Caco-2 (cell line): ENCODE measurements at regions not wholly inside any gene's neighbourhood (a gene's known extent, or its start where the extent isn't known, plus 50 kb on each side); places are given as distances from the start of the nearest gene placed in this dataset.

ENCODE experiments used
- BruUV-seq: library from RNA; stranded (reverse); fragments of 400-500 nt; replicated peaks from 2 replicates; lab custom pipeline; 2021; lab: Mats Ljungman, UMichigan
- CTCF ChIA-PET: fragments of 300-600 bp; sonication (Branson Sonifier 250); formaldehyde crosslinking; loops from one replicate; lab custom pipeline; 2022; ENCODE audit warnings: antibody characterized with exemption; lab: Charles Lee
- POLR2A ChIA-PET: fragments of 300-600 bp; sonication (Branson Sonifier 250); formaldehyde crosslinking; loops from one replicate; lab custom pipeline; 2022; ENCODE audit warnings: antibody characterized with exemption; lab: Charles Lee
- DNase-seq, 2 experiments: peaks; one replicate each; pipeline versions ENCODE4 v3.0.0 to v3.0.0-alpha.2; 2020 to 2022
- H3K27me3 ChIP-seq: replicated peaks from 2 replicates; pipeline ENCODE4 v1.6.0; 2011; ENCODE audit warnings: low read length; ENCODE audit not compliant: control insufficient read depth, insufficient read depth
- H3K36me3 ChIP-seq: 2 replicates; pipeline ENCODE4 v1.5.1; 2011; ENCODE audit warnings: low read length; ENCODE audit not compliant: control insufficient read depth, insufficient read depth
- H3K4me1 ChIP-seq: fragments of 250-450 bp; sonication (Bioruptor Pico); 2 replicates; pipeline ENCODE4 v1.5.1; 2020; ENCODE audit warnings: mild to moderate bottlenecking
- H3K4me3 ChIP-seq: 2 replicates; pipeline ENCODE4 v1.5.1; 2011; ENCODE audit warnings: low read depth, mild to moderate bottlenecking, control low read depth, low read length
- H3K9me3 ChIP-seq: fragments of 250-450 bp; sonication (Bioruptor Pico); 2 replicates; pipeline ENCODE4 v1.5.1; 2020; ENCODE audit warnings: mild to moderate bottlenecking, moderate library complexity
- H3K27ac Mint-ChIP-seq: one replicate; pipeline ENCODE4 v1.8.0; 2022; ENCODE audit warnings: mixed read lengths; ENCODE audit not compliant: unreplicated experiment
- H3K27me3 Mint-ChIP-seq: one replicate; pipeline ENCODE4 v1.8.0; 2022; ENCODE audit warnings: mixed read lengths; ENCODE audit not compliant: insufficient read depth, unreplicated experiment
- H3K36me3 Mint-ChIP-seq: one replicate; pipeline ENCODE4 v1.8.0; 2022; ENCODE audit warnings: mild to moderate bottlenecking, mixed read lengths; ENCODE audit not compliant: insufficient read depth, unreplicated experiment
- H3K4me1 Mint-ChIP-seq: one replicate; pipeline ENCODE4 v1.8.0; 2022; ENCODE audit warnings: low read depth, mixed read lengths; ENCODE audit not compliant: unreplicated experiment
- H3K4me3 Mint-ChIP-seq: one replicate; pipeline ENCODE4 v1.8.0; 2022; ENCODE audit warnings: mild to moderate bottlenecking, moderate library complexity, mixed read lengths; ENCODE audit not compliant: unreplicated experiment
- H3K9me3 Mint-ChIP-seq: one replicate; pipeline ENCODE4 v1.8.0; 2022; ENCODE audit warnings: mixed read lengths; ENCODE audit not compliant: unreplicated experiment
- intact Hi-C: fragments of 100-400 bp; cut with micrococcal nuclease; formaldehyde crosslinking; loops from one replicate; pipeline ENCODE4 v1.10.0; 2022; ENCODE audit not compliant: unreplicated experiment
- TF ChIP-seq, protein P1 (sequence below), 2 experiments: fragments of 200-600 bp in 1 of 2; IDR thresholded peaks; 1 replicate in 1 of 2; 2 replicates in 1 of 2; pipeline versions ENCODE4 v1.5.1 to v1.8.0; 2011 to 2022; ENCODE audit warnings: antibody characterized with exemption in 1 of 2, control low read depth in 1 of 2, inconsistent platforms in 1 of 2, low read depth in 1 of 2, low read length in 1 of 2, mild to moderate bottlenecking in 1 of 2, moderate library complexity in 1 of 2; ENCODE audit not compliant: insufficient read depth in 1 of 2, severe bottlenecking in 1 of 2, unreplicated experiment in 1 of 2

DNA sequence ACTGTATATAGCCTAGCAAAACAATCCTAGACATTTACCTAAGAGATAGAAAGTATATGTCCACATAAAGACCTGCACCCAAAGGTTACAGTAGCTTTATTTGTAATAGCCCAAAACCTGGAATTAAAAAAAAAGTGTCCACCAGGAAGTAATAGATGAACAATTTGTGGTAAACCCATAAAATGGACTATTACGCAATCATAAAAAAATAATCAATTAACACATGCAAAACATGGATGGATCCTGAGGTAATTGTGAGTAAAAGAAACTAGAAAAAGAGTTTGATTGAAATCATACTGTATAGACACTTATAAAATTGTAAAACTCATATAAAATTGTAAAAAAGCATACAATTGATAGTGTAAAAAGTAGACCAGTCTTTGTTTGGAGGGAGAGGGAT lies 673.0 kb upstream of the ZNF804A start:
- Mint-ChIP-seq H3K27me3 (no peaks in the 10 kb centered on the region), H3K4me1 (no peaks in the 10 kb centered on the region), H3K4me3 (no peak overlapping the region), H3K9me3 (no peaks in the 10 kb centered on the region), H3K36me3 (no peaks in the 10 kb centered on the region), H3K27ac (no peak overlapping the region)
- ChIA-PET CTCF (no interaction called here), POLR2A (no interaction called here)
- BruUV-seq = no TSS peak
- Histone ChIP-seq H3K27me3 (no peaks in the 10 kb centered on the region), H3K4me3 (no peak overlapping the region), H3K9me3 (0 out of 2 replicates have a peak, but pooled peaks cover 6% of the 10 kb centered on the region), H3K4me1 (no peaks in the 10 kb centered on the region), H3K36me3 (no peaks in the 10 kb centered on the region)
- no peak for DNase-seq
- TF ChIP-seq, protein P1, sequence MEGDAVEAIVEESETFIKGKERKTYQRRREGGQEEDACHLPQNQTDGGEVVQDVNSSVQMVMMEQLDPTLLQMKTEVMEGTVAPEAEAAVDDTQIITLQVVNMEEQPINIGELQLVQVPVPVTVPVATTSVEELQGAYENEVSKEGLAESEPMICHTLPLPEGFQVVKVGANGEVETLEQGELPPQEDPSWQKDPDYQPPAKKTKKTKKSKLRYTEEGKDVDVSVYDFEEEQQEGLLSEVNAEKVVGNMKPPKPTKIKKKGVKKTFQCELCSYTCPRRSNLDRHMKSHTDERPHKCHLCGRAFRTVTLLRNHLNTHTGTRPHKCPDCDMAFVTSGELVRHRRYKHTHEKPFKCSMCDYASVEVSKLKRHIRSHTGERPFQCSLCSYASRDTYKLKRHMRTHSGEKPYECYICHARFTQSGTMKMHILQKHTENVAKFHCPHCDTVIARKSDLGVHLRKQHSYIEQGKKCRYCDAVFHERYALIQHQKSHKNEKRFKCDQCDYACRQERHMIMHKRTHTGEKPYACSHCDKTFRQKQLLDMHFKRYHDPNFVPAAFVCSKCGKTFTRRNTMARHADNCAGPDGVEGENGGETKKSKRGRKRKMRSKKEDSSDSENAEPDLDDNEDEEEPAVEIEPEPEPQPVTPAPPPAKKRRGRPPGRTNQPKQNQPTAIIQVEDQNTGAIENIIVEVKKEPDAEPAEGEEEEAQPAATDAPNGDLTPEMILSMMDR (IDR thresholded peaks at IDR 0.05; ENCODE audit: insufficient read depth in 1 of 2, low read depth in 1 of 2, low read length in 1 of 2, severe bottlenecking in 1 of 2, unreplicated experiment in 1 of 2) = no peak
- intact Hi-C loops = no loop called here

GRCh38 chr2:183926433-183926832 lies 671.9 kb upstream of the ZNF804A start:
- 0 out of 2 replicates have a peak, but pooled peaks cover 6% of the 10 kb centered on the region for H3K9me3 ChIP-seq
- no peaks in the 10 kb centered on the region for H3K4me1 Mint-ChIP-seq
- intact Hi-C loops = loop anchor here (1.0 kb wide), 1 partner anchor 31 kb away; no protein-coding TSS in a partner anchor
- CTCF ChIA-PET = no interaction called here
- H3K4me1 ChIP-seq = no peaks in the 10 kb centered on the region
- H3K36me3 Mint-ChIP-seq = no peaks in the 10 kb centered on the region
- no peak overlapping the region for H3K4me3 Mint-ChIP-seq
- H3K36me3 ChIP-seq = no peaks in the 10 kb centered on the region
- POLR2A ChIA-PET = no interaction called here
- no peak for DNase-seq
- TF ChIP-seq, protein P1 (IDR thresholded peaks at IDR 0.05; ENCODE audit: insufficient read depth in 1 of 2, low read depth in 1 of 2, low read length in 1 of 2, severe bottlenecking in 1 of 2, unreplicated experiment in 1 of 2) = no peak
- no peaks in the 10 kb centered on the region for H3K27me3 Mint-ChIP-seq
- H3K27me3 ChIP-seq = no peaks in the 10 kb centered on the region
- H3K4me3 ChIP-seq = no peak overlapping the region
- BruUV-seq = no TSS peak
- no peaks in the 10 kb centered on the region for H3K9me3 Mint-ChIP-seq
- no peak overlapping the region for H3K27ac Mint-ChIP-seq

DNA sequence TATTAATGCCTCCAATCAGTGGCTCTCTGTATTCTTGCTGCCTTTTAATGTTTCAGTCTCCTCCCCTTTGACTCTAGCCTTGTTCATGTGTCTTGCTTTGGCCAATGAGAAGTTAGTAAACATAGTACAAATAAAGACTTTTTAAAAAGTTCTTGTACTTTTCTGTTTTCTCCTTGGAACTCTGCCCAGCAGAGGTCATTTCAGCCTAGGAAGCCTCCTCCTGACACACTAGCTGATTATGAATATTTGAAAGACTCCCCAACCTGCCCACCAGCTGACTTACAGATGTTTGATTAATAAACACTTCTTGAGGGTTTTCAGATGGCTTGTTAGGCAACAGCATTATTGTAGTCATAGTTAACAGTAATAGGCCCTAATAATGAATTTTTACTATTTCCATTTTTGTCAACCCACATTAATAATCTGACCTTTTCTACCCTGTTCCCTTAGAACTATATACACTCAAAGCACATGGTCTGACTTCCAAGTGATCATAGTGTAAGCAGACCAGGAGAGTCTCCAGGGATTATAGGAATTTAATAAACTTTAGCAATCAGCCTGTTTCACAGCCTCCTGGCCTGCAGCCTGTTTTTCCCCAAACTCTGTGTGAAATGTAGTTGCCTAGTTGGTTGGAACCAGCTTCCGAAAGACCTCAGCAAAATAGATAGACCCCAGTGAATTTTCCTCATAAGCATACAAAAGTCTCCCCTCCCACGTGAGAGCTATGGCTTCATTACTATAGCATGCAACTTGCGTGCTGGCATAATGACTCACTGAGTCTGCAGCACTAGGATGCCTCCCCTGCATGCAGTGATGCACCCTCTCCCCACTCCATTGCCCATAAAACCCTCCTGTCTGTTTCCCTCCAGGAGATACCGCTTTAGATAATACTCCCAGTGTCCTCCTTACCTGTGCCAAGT lies 670.7 kb upstream of the ZNF804A start:
- DNase-seq = no peak
- H3K4me3 ChIP-seq = no peak overlapping the region
- CTCF ChIA-PET = no interaction called here
- H3K4me3 Mint-ChIP-seq = no peak overlapping the region
- H3K4me1 Mint-ChIP-seq = no peaks in the 10 kb centered on the region
- H3K9me3 Mint-ChIP-seq = no peaks in the 10 kb centered on the region
- H3K36me3 ChIP-seq = no peaks in the 10 kb centered on the region
- H3K27me3 Mint-ChIP-seq = no peaks in the 10 kb centered on the region
- no TSS peak for BruUV-seq
- H3K4me1 ChIP-seq = no peaks in the 10 kb centered on the region
- no peaks in the 10 kb centered on the region for H3K27me3 ChIP-seq
- no peaks in the 10 kb centered on the region for H3K36me3 Mint-ChIP-seq
- TF ChIP-seq, protein P1 (IDR thresholded peaks at IDR 0.05; ENCODE audit: insufficient read depth in 1 of 2, low read depth in 1 of 2, low read length in 1 of 2, severe bottlenecking in 1 of 2, unreplicated experiment in 1 of 2) = no peak
- POLR2A ChIA-PET = no interaction called here
- intact Hi-C loops = no loop called here
- no peak overlapping the region for H3K27ac Mint-ChIP-seq
- 0 out of 2 replicates have a peak, but pooled peaks cover 6% of the 10 kb centered on the region for H3K9me3 ChIP-seq
